ENCODE measurements at regions not wholly inside any gene's neighbourhood (a gene's known extent, or its start where the extent isn't known, plus 50 kb on each side); places are given as distances from the start of the nearest gene placed in this dataset.
A peak's percentile ranks its signal among the peaks of the same experiment; 100 is the strongest.

- Histone ChIP-seq H3K27ac (no peak overlapping the region), H3K4me1 (peaks cover 0 to 19% (median 3%) of the 10 kb centered on the region in 4 donors), H3K27me3 (peaks cover 100% of the 10 kb centered on the region), H3K9me3 (no peaks in the 10 kb centered on the region), H3K36me3 (no peaks in the 10 kb centered on the region), H3K4me3 (peak overlapping the region; percentile 9 to 53 (median 28))
- intact Hi-C loops (cut with DNase I; ENCODE audit: low total_unique reads): no loop called here
- TF ChIP-seq, protein P1, sequence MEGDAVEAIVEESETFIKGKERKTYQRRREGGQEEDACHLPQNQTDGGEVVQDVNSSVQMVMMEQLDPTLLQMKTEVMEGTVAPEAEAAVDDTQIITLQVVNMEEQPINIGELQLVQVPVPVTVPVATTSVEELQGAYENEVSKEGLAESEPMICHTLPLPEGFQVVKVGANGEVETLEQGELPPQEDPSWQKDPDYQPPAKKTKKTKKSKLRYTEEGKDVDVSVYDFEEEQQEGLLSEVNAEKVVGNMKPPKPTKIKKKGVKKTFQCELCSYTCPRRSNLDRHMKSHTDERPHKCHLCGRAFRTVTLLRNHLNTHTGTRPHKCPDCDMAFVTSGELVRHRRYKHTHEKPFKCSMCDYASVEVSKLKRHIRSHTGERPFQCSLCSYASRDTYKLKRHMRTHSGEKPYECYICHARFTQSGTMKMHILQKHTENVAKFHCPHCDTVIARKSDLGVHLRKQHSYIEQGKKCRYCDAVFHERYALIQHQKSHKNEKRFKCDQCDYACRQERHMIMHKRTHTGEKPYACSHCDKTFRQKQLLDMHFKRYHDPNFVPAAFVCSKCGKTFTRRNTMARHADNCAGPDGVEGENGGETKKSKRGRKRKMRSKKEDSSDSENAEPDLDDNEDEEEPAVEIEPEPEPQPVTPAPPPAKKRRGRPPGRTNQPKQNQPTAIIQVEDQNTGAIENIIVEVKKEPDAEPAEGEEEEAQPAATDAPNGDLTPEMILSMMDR (IDR thresholded peaks at IDR 0.05): no peak
- TF ChIP-seq EP300 (IDR thresholded peaks at IDR 0.05; ENCODE audit: low read depth): no peak
- TF ChIP-seq POLR2A (IDR thresholded peaks at IDR 0.05): no peak
- TF ChIP-seq POLR2AphosphoS5 (IDR thresholded peaks at IDR 0.05): no peak
- DNase-seq: no peak
- in situ Hi-C loops (cut with MboI; ENCODE audit: low pct_ligation_motif_present in 1 of 4, low pct_unique_long_range_greater_than_20kb in 1 of 4, low sequenced_read_pairs in 3 of 4): loop anchor here in 2 of 4 donors (25.0 kb wide), 1 partner anchor 530 kb away; no protein-coding TSS in a partner anchor
- WGBS, 2 donors (ENCODE audit: low coverage in 1 of 2): 2 to 3% methylated on average over 15 to 22 of the region's 22 CpGs
These were observed 216.1 kb downstream of the MEF2C start for GRCh38 chr5:88666761-88667495.

- Histone ChIP-seq H3K4me3 (no peak overlapping the region), H3K27me3 (peaks cover 100% of the 10 kb centered on the region), H3K4me1 (peaks cover 0 to 26% (median 9%) of the 10 kb centered on the region in 4 donors), H3K9me3 (no peaks in the 10 kb centered on the region), H3K27ac (no peak overlapping the region), H3K36me3 (no peaks in the 10 kb centered on the region)
- no peak for TF ChIP-seq EP300 (IDR thresholded peaks at IDR 0.05; ENCODE audit: low read depth)
- TF ChIP-seq, protein P1 (IDR thresholded peaks at IDR 0.05): no peak
- no peak for TF ChIP-seq POLR2A (IDR thresholded peaks at IDR 0.05)
- no peak for TF ChIP-seq POLR2AphosphoS5 (IDR thresholded peaks at IDR 0.05)
- WGBS, 2 donors (ENCODE audit: low coverage in 1 of 2): 7 to 21% methylated on average over 3 to 17 of the region's 17 CpGs
- intact Hi-C loops (cut with DNase I; ENCODE audit: low total_unique reads): no loop called here
- no peak for DNase-seq
- in situ Hi-C loops (cut with MboI; ENCODE audit: low pct_ligation_motif_present in 1 of 4, low pct_unique_long_range_greater_than_20kb in 1 of 4, low sequenced_read_pairs in 3 of 4): loop anchor here in 2 of 4 donors (25.0 kb wide), 1 partner anchor 528 kb away; no protein-coding TSS in a partner anchor
These were observed 217.2 kb downstream of the MEF2C start for GRCh38 chr5:88665750-88666215.

- Histone ChIP-seq H3K36me3 (no peaks in the 10 kb centered on the region), H3K9me3 (no peaks in the 10 kb centered on the region), H3K27me3 (peaks cover 100% of the 10 kb centered on the region), H3K27ac (no peak overlapping the region), H3K4me1 (peaks cover 0 to 30% (median 13%) of the 10 kb centered on the region in 4 donors), H3K4me3 (no peak overlapping the region)
- intact Hi-C loops (cut with DNase I; ENCODE audit: low total_unique reads): no loop called here
- no peak for DNase-seq
- 0 to 11% methylated on average over 2 of the region's 2 CpGs for WGBS, 2 donors (ENCODE audit: low coverage in 1 of 2)
- TF ChIP-seq POLR2AphosphoS5 (IDR thresholded peaks at IDR 0.05): no peak
- TF ChIP-seq, protein P1 (IDR thresholded peaks at IDR 0.05): no peak
- no peak for TF ChIP-seq POLR2A (IDR thresholded peaks at IDR 0.05)
- TF ChIP-seq EP300 (IDR thresholded peaks at IDR 0.05; ENCODE audit: low read depth): no peak
- in situ Hi-C loops (cut with MboI; ENCODE audit: low pct_ligation_motif_present in 1 of 4, low pct_unique_long_range_greater_than_20kb in 1 of 4, low sequenced_read_pairs in 3 of 4): loop anchor here in 2 of 4 donors (25.0 kb wide), 1 partner anchor 527 kb away; no protein-coding TSS in a partner anchor
These were observed 218.3 kb downstream of the MEF2C start for GRCh38 chr5:88664645-88665044.

GRCh38 chr5:88663793-88664216 is 219.2 kb downstream of the MEF2C start:
- Histone ChIP-seq H3K9me3 (no peaks in the 10 kb centered on the region), H3K36me3 (no peaks in the 10 kb centered on the region), H3K27ac (no peak overlapping the region), H3K27me3 (peaks cover 100% of the 10 kb centered on the region), H3K4me3 (no peak overlapping the region), H3K4me1 (peaks cover 0 to 30% (median 13%) of the 10 kb centered on the region in 4 donors)
- TF ChIP-seq EP300 (IDR thresholded peaks at IDR 0.05; ENCODE audit: low read depth): no peak
- TF ChIP-seq POLR2AphosphoS5 (IDR thresholded peaks at IDR 0.05): no peak
- TF ChIP-seq POLR2A (IDR thresholded peaks at IDR 0.05): no peak
- TF ChIP-seq, protein P1 (IDR thresholded peaks at IDR 0.05): no peak
- 16 to 20% methylated on average over 5 to 7 of the region's 7 CpGs for WGBS, 2 donors (ENCODE audit: low coverage in 1 of 2)
- intact Hi-C loops (cut with DNase I; ENCODE audit: low total_unique reads) (no loop called here), in situ Hi-C loops (cut with MboI; ENCODE audit: low pct_ligation_motif_present in 1 of 4, low pct_unique_long_range_greater_than_20kb in 1 of 4, low sequenced_read_pairs in 3 of 4) (loop anchor here in 2 of 4 donors (25.0 kb wide), 1 partner anchor 527 kb away; no protein-coding TSS in a partner anchor)
- DNase-seq: no peak

All from transverse colon (tissue), 4 donors.